Naive B cell (primary cell): ENCODE measurements at regions not wholly inside any gene's neighbourhood (a gene's known extent, or its start where the extent isn't known, plus 50 kb on each side); places are given as distances from the start of the nearest gene placed in this dataset.
"Not testable (repeated sequence)": the region's sequence is repeated elsewhere in the genome, so short reads cannot be mapped to it uniquely, and the experiment has no call there.

Source experiments
- ATAC-seq, 2 donors: fragments of 150-1000 bp; cut with Tn5 transposase; 2 replicates each; pipeline ENCODE4 v1.10.0; 2021; ENCODE audit warnings: low read depth in 2 of 2, mild to moderate bottlenecking in 2 of 2, moderate library complexity in 2 of 2
- DNase-seq: peaks from one replicate; pipeline ENCODE4 v3.0.0; 2022
- H3K27ac Mint-ChIP-seq, 6 donors: one replicate each; pipeline ENCODE4 v1.8.0; 2020 to 2022; ENCODE audit warnings: mild to moderate bottlenecking in 6 of 6, mixed read lengths in 6 of 6, moderate library complexity in 5 of 6, inconsistent platforms in 2 of 6
- H3K27me3 Mint-ChIP-seq, 3 donors: one replicate each; pipeline ENCODE4 v1.8.0; 2021 to 2022; ENCODE audit warnings: mixed read lengths in 3 of 3, mild to moderate bottlenecking in 1 of 3
- H3K36me3 Mint-ChIP-seq, 2 donors: one replicate each; pipeline ENCODE4 v1.8.0; 2020 to 2022; ENCODE audit warnings: mixed read lengths in 2 of 2, inconsistent platforms in 1 of 2, mild to moderate bottlenecking in 1 of 2
- H3K4me1 Mint-ChIP-seq, 3 donors: one replicate each; pipeline ENCODE4 v1.8.0; 2020 to 2022; ENCODE audit warnings: mixed read lengths in 3 of 3, inconsistent platforms in 1 of 3, mild to moderate bottlenecking in 1 of 3, moderate library complexity in 1 of 3
- H3K4me3 Mint-ChIP-seq, 8 donors: one replicate each; pipeline ENCODE4 v1.8.0; 2020 to 2022; ENCODE audit warnings: mild to moderate bottlenecking in 8 of 8, mixed read lengths in 8 of 8, moderate library complexity in 8 of 8, inconsistent platforms in 2 of 8
- H3K9me3 Mint-ChIP-seq, 7 donors: one replicate each; pipeline ENCODE4 v1.8.0; 2020 to 2022; ENCODE audit warnings: mixed read lengths in 7 of 7, mild to moderate bottlenecking in 5 of 7, inconsistent platforms in 2 of 7, moderate library complexity in 1 of 7

DNA sequence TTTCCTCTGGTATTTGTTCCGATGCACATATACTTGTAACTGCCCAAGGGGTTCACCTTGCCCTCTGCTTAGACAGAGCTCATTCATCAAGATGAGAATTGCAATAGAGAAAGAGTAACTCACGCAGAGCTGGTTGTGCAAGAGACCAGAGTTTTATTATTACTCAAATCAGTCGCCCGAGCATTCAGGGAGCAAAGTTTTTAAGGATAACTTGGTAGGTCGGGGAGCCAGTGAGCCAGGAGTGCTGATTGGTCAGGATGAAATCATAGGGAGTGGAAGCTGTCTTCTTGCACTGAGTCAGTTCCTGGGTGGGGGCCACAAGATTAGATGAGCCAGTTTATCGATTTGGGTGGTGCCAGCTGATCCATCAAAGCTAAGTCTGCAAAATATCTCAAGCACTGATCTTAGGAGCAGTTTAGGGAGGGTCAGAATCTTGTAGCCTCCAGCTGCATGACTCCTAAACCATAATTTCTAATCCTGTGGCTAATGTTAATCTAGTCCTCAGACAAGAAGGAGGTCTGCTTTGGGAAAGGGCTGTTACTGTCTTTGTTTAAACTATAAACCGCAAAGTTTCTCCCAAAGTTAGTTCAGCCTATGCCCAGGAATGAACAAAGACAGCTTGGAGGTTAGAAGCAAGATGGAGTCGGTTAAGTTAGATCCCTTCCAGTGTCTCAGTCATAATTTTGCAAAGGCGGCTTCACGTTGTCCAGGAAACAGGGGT is 97.9 kb downstream of the TEX35 start:
- DNase-seq, H3K9me3 Mint-ChIP-seq, H3K36me3 Mint-ChIP-seq, H3K27me3 Mint-ChIP-seq, ATAC-seq: not testable (repeated sequence)
- H3K4me3 Mint-ChIP-seq = peak overlapping the region in 4 of 8 donors; percentile 2 to 72 (median 32)
- peak overlapping the region; percentile 43 to 95 (median 84) for H3K27ac Mint-ChIP-seq
- H3K4me1 Mint-ChIP-seq = peaks cover 54 to 94% (median 73%) of the 10 kb centered on the region in 3 donors

DNA sequence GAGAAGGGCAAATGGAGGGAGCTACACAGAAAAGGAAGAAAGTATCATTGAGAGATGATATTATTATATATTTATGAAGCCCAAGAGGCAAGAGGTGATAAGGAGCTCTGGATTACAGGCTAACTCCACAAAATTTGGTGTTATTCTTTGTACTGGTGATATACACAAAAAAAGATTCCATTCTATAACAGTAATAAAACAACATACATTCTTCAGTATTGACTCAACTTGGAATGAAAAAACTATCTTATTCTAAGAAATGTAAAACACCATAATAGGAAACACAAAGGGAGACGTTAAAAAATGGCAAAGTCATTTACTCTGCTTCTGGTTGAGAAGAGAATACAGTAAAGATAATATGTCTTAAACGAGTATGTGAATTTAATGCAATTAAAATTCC is 99.4 kb downstream of the TEX35 start:
- H3K36me3 Mint-ChIP-seq = no peaks in the 10 kb centered on the region

DNA sequence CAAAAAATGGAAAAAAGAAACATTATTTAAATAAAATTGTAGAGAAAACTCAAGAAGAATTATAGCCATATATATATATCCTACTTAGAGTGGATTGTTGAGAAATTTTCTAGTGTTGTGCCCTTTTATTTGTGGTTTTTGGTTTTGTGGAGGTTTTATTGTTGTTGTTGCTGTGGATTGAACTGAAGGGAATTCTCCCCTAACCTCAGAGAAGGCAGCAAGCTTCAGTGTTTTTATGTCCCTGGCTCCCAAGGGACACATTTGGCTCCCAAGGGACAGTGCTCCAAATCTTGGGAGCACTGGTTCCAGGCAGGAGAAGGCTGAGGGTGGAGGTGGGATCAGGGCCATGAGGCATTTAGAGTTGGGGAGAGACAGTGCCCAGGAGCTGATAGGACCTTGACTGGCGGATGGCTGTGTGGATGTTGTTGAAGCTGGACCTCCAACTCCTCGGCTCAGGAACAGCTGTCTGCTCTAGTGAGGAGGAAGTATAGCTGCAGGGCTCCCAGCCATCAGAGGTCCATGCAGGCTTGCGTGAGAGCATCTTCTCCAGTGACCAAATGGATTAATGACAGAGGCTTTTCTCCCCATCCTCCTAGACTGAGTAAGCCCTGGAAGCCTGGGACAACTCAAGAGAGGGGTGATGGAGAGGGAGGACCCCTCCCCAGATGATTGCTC is 100.5 kb downstream of the TEX35 start:
- H3K4me3 Mint-ChIP-seq = peak overlapping the region in 3 of 8 donors; percentile 28 to 34 (median 29)
- no peak for ATAC-seq
- peaks cover 0 to 2% (median 0%) of the 10 kb centered on the region in 7 donors for H3K9me3 Mint-ChIP-seq
- no peaks in the 10 kb centered on the region for H3K36me3 Mint-ChIP-seq
- H3K4me1 Mint-ChIP-seq = peaks cover 40 to 88% (median 60%) of the 10 kb centered on the region in 3 donors
- H3K27me3 Mint-ChIP-seq = no peaks in the 10 kb centered on the region
- no peak for DNase-seq
- H3K27ac Mint-ChIP-seq = peak overlapping the region; percentile 35 to 88 (median 70)

More for the DNA sequence above, 99.4 kb downstream of the TEX35 start:
- no peak overlapping the region for H3K4me3 Mint-ChIP-seq
- H3K27ac Mint-ChIP-seq = peak overlapping the region in 2 of 6 donors; percentile 48 to 57
- ATAC-seq (no peak), DNase-seq (no peak)
- no peaks in the 10 kb centered on the region for H3K27me3 Mint-ChIP-seq
- peaks cover 45 to 92% (median 65%) of the 10 kb centered on the region in 3 donors for H3K4me1 Mint-ChIP-seq
- H3K9me3 Mint-ChIP-seq = peaks cover 0 to 2% (median 0%) of the 10 kb centered on the region in 7 donors

DNA sequence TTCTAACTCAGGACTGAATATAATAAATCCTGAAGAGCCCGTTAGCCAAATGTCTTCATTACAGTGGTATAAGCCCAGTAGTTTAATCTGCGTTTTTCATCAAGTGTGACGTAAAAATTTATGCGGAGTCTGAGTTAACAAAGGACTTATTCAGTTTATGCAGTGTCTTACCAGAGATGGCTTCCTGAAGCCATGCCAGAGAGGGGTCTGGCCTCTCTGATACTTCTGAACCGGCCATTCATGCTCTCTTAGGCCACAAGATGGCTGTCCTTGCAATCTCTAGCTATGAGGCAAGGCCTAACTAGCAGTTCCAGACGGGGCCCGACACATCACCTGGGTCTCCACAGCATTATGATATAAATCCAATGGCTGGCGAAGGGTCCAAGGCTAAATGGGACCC is 101.4 kb downstream of the TEX35 start:
- no peaks in the 10 kb centered on the region for H3K36me3 Mint-ChIP-seq
- DNase-seq (no peak), ATAC-seq (no peak)
- no peaks in the 10 kb centered on the region for H3K27me3 Mint-ChIP-seq
- H3K27ac Mint-ChIP-seq = peak overlapping the region in 4 of 6 donors; percentile 54 to 88 (median 86)
- H3K4me3 Mint-ChIP-seq = no peak overlapping the region
- peaks cover 42 to 88% (median 61%) of the 10 kb centered on the region in 3 donors for H3K4me1 Mint-ChIP-seq
- peaks cover 0 to 2% (median 0%) of the 10 kb centered on the region in 7 donors for H3K9me3 Mint-ChIP-seq

DNA sequence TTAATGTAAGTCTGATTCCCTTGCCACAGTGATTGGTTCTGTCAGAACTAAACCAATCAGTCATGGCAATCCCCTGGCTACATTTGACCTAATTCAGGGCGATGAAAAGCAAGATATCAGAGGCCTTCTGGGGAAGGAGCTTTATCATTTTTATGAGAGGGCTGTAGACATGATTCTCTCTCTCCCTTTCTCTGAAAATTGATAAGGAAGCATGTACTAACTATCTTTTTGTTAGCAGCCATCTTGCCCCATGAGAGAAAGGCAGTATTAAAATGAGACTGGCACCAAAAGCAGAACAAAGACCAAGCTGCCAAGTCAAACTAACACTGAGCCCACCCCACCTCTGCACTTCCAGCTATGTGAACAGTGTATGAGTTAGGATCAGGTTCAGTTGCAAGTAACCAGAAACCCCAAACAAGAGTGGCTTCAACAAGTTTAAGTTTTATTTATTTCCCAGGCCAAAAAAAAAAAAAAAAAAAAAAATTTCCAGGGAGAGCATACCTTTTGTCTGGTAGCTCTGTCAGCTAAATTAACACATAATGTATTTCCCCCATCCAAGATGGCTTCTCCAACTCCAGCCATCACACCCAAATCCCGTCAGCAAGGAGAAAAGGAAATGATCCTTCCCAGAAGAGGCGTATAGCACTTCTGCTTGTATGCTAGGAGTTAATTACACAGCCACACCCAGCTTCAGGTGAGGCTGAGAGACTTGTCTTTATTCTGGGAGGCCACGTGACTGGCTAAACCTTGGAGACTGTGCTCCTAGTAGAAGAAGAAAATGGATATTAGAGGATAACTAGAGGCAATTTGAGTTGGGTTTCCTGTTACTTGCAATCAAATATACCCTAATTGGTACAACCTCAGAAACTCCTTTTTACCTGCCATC is 105.8 kb upstream of the RALGPS2 start:
- peak; percentile 41 for DNase-seq
- peak overlapping the region; percentile 35 to 94 (median 84) for H3K27ac Mint-ChIP-seq
- H3K27me3 Mint-ChIP-seq = no peaks in the 10 kb centered on the region
- ATAC-seq = peak; percentile 94 to 95
- peaks cover 0 to 3% (median 0%) of the 10 kb centered on the region in 7 donors for H3K9me3 Mint-ChIP-seq
- peak overlapping the region in 7 of 8 donors; percentile 19 to 68 (median 44) for H3K4me3 Mint-ChIP-seq
- peaks cover 31 to 71% (median 61%) of the 10 kb centered on the region in 3 donors for H3K4me1 Mint-ChIP-seq
- peaks cover 6 to 14% of the 10 kb centered on the region in 2 donors for H3K36me3 Mint-ChIP-seq

DNA sequence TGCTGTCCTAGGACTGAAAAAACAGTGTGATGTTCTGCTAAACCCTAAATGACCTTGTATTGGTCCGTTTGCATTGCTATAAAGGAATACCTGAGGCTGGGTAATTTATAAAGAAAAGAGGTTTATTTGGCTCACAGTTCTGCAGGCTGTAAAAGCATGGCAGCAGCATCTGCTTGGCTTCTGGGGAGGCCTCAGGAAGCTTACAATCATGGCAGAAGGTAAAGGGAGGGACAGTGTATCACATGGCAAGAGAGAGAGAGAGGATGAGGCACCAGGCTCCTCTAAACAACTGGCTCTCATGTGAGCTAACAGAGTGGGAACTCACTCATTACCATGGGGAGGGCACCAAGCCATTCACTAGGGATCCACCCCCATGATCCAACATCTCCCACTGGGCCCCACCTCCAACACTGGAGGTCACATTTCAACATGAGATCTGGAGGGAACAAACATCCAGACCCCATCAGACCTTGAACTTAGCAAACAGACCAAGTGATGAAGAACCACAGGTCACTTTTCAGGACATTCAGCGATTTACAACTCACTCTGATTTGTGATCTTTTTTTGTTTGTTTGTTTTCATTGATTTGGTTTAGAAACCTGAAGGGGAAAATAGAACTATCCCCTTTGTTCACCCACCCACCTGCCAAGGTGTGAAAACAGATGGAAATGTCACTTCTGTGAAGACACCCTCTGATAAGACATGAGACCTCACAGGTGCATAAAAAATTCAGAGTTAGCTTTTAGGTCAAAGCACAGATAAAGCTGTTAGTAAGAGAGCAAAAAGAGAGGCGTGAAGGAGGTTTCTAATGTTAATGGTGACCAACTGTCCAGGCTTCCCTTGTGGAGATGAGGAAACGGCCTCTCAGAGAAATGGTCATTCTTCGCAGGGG is 104.2 kb upstream of the RALGPS2 start:
- Mint-ChIP-seq H3K36me3 (peaks cover 6 to 14% of the 10 kb centered on the region in 2 donors), H3K4me1 (peaks cover 38 to 73% (median 69%) of the 10 kb centered on the region in 3 donors), H3K27me3 (no peaks in the 10 kb centered on the region), H3K27ac (peak overlapping the region; percentile 23 to 88 (median 64)), H3K4me3 (peak overlapping the region in 2 of 8 donors; percentile 5 to 74), H3K9me3 (peaks cover 0 to 3% (median 0%) of the 10 kb centered on the region in 7 donors)
- no peak for ATAC-seq
- DNase-seq = no peak

DNA sequence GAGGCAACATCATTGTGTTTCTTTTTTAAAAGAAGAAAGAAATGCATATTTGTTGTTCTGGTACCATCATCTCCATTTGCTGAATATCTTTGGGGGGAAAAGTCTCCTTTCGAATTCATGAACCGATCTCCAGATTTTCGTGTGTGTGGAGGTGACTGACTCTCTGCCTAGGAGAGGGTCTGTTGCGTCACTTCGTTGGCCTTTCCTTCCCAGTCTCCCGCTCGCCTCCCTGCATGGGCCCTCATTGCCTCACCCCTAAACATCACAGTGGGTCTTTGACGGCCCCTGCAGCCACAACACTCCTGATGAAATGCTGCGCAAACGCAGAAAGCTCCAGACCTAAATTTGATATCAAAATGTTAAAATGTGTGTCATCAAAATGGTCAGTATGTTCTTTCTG is 103.2 kb upstream of the RALGPS2 start:
- DNase-seq (no peak), ATAC-seq (no peak)
- peaks cover 45 to 76% (median 74%) of the 10 kb centered on the region in 3 donors for H3K4me1 Mint-ChIP-seq
- no peak overlapping the region for H3K4me3 Mint-ChIP-seq
- no peaks in the 10 kb centered on the region for H3K27me3 Mint-ChIP-seq
- H3K9me3 Mint-ChIP-seq = peaks cover 0 to 3% (median 0%) of the 10 kb centered on the region in 7 donors
- H3K27ac Mint-ChIP-seq = peak overlapping the region; percentile 13 to 88 (median 52)
- peaks cover 6 to 14% of the 10 kb centered on the region in 2 donors for H3K36me3 Mint-ChIP-seq

DNA sequence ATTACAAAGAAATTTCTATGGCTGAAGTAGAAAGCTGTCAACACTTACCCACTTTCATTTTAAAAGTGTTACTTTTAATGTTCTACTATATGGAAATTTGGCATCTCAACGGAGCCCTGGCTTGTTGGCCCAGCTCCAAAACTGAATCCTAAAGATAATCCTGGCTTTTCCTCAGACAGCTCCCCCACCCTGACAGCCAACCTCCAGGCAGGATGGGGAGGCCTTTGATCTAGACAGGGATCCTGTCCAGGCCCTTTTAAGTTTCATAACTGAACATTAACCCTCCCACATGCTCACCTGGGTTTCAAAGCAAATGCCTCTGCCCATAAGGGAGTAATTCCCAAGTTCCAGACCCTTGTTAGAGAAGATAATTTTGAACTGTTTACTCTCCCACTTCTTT is 99.3 kb upstream of the RALGPS2 start:
- no peak for ATAC-seq
- Mint-ChIP-seq H3K9me3 (peaks cover 0 to 1% (median 0%) of the 10 kb centered on the region in 7 donors), H3K36me3 (peaks cover 9 to 11% of the 10 kb centered on the region in 2 donors), H3K27ac (peak overlapping the region in 2 of 6 donors; percentile 5 to 86), H3K4me1 (peaks cover 43 to 70% (median 64%) of the 10 kb centered on the region in 3 donors), H3K4me3 (peak overlapping the region in 1 of 8 donors; percentile 75), H3K27me3 (no peaks in the 10 kb centered on the region)
- DNase-seq = no peak

DNA sequence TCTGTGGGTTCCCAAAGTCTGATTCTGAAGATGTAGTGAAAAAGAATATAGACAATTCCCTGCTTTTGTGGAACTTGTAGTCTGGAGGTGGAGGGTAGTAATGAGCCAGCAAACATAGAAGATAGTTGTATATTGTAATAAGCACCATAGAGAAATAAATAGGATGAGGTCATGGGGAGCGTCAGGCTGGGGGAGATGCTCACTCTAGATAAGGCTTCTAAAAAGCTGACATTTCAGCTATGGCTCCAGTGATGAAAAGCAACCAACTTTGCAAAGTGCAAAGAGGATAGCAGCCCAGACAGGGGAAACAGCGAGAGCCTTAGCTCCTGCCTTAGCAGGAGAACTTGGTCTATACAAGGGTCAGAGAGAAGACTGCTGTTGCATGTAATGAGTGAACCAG is 98.0 kb upstream of the RALGPS2 start:
- no peaks in the 10 kb centered on the region for H3K27me3 Mint-ChIP-seq
- peak overlapping the region in 1 of 8 donors; percentile 2 for H3K4me3 Mint-ChIP-seq
- peaks cover 0 to 5% of the 10 kb centered on the region in 2 donors for H3K36me3 Mint-ChIP-seq
- ATAC-seq (no peak), DNase-seq (no peak)
- peak overlapping the region in 3 of 6 donors; percentile 26 to 39 (median 32) for H3K27ac Mint-ChIP-seq
- H3K4me1 Mint-ChIP-seq = peaks cover 41 to 64% (median 52%) of the 10 kb centered on the region in 3 donors
- peaks cover 0 to 1% (median 0%) of the 10 kb centered on the region in 7 donors for H3K9me3 Mint-ChIP-seq

DNA sequence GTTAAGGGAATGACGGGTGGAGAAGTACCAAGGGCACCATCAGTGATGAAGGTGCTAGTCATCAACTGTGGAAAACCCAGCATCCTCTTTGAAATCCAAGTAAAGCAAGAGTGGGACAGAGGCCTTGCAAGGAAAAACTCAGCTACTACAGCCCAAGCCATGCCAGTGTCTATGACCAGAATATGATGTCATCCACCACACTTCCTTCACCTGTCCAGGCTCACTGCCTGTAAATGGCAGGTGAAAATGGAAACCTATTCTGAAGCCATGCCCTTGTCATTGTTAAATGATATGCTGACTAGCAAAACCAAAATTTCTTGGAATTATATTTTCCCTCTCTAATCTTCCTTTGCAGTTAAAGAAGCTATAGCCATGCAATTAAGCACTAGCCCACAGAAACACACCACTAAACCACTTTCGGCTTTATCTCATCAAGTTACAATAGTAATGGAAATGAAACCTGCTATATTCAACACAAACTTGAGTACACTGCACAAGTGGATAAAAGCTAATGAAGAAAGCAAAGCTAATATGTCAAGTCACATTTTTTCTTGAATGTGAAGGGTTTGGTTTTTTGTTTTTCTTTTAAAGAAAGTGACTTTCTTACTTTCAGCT is 96.3 kb upstream of the RALGPS2 start:
- Mint-ChIP-seq H3K9me3 (no peaks in the 10 kb centered on the region), H3K27me3 (no peaks in the 10 kb centered on the region), H3K36me3 (peaks cover 0 to 5% of the 10 kb centered on the region in 2 donors), H3K27ac (peak overlapping the region in 2 of 6 donors; percentile 33 to 59), H3K4me1 (peaks cover 40 to 74% (median 53%) of the 10 kb centered on the region in 3 donors), H3K4me3 (no peak overlapping the region)
- no peak for ATAC-seq
- DNase-seq = no peak

DNA sequence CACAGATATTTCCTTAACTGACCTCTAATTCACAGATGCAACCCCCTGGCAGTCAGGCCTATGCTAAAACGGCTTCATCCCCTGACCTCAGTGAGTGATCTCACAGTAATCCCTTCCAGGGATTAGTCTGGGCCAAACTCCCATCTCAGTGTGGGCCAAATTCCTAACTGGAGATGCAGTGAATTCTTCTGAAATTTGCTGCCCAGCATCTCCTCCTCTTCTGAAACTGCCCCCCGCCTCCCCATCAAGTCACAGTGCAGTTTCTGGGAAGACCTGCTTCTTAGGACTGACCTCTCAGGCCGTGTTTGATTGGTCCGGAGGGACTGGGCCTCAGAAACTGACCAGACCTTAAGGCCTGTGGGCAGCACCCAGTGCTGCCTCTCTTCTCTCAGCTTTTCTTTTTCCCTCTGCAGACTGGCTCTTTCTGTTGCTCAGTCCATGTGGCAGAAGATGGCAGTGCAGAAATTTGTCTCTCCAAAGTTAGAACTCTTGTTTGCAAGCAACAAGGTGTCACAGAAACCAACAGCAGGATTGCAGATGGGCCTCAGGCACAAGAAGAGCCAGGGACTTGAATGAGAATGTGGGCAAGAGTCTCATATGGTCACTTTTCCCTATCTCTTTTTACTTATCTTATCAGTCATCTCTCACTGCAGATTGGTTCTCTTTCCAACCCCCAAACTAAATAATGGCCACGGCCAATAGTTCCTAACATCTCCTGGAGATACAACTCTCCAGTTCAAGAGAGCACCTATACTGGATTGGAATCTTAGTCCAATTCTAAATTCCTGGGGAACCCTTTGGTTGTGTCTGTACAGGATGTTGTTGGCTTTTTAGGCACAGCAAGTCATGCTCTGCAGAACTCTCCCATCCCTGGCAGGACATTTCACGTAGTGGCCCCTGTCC is 95.5 kb upstream of the RALGPS2 start:
- Mint-ChIP-seq H3K4me3 (no peak overlapping the region), H3K27ac (peak overlapping the region in 2 of 6 donors; percentile 33 to 59), H3K9me3 (no peaks in the 10 kb centered on the region), H3K27me3 (no peaks in the 10 kb centered on the region), H3K4me1 (peaks cover 44 to 72% (median 53%) of the 10 kb centered on the region in 3 donors), H3K36me3 (peaks cover 0 to 5% of the 10 kb centered on the region in 2 donors)
- ATAC-seq = no peak
- DNase-seq = no peak
